ENCODE measurements at regions not wholly inside any gene's neighbourhood (a gene's known extent, or its start where the extent isn't known, plus 50 kb on each side); places are given as distances from the start of the nearest gene placed in this dataset.
"Not testable (repeated sequence)": the region's sequence is repeated elsewhere in the genome, so short reads cannot be mapped to it uniquely, and the experiment has no call there.

DNA sequence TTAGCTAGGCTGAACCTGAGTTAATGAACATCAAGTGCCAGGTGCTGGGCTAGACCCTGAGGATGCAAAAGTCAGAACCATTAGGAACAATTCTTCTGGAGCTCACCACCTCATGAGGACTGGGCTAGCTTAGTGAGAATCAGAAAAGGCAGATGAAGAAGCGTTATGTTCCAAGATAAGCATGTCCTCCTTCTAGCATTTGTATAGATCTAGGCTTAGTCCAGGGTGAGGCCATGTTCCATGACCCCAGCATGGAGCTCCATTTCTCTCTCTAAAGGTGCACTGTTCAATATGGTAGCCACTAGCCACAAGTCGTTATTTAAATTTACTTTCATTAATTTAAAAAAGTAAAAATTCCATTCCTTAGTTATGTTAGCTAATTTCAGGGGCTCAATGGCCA is 365.3 kb upstream of the CCL2 start:
- DNase-seq (ENCODE audit: low read depth, low spot score), result no peak

DNA sequence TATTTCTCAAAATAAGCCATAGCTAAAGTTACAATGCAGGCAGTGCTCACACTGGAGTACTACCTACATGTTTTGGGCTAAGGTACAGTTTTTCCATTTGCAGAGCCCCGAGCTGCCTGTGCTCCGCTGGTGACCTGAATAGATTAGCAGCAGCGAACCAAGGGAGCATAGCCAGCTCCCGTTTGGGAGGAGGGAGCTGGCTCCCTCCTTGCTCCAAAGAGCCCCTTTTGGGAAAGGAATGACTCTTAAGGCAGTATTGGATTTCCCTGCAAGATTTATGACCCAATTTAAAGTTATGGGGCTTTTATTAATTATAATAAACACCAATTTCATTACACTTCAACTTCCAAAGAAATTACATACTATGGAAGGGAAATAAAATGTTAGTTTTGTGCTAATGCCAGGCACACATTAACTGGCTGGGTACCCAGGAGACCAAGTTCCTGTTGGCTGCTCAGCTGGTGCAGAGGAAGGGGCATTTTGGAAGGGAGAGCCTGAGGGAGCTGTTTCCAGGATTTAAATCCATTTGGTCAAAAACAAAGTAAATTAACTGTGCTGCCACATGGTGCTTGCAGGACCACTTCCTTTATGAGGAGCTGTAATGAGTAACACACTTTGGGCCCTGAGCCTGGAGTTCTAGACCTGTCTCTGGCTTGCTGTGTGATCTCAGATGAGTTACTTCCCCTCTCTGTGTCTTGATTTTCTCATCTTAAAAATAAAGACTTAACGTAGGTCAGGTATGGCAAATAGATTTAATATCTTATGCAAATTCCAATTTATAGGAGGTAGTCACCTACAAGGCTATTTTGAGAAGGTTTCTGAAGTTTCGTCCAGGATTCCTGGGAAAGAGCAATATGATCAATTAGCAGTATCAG is 362.1 kb upstream of the CCL2 start:
- DNase-seq (ENCODE audit: low read depth, low spot score), result no peak

DNA sequence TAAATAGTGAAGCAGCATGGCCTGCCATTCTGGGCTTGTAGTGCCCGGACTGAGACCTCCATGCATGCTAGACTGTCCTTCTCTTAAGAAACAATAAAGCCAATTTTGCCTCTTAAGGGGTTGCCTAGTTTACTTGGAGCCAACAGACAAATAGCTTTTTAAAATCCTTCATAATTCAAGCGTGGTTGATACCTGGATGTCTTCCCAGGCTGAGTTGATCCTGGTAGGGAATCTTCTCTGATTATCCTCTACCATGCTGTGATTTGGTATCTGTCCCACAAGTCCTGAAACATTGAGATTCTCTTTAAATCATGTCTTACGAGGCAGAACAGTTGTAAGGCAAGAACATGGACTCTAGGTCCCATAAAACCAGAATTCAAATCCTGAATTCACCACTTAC is 359.6 kb upstream of the CCL2 start:
- no peak for DNase-seq (ENCODE audit: low read depth, low spot score)

DNA sequence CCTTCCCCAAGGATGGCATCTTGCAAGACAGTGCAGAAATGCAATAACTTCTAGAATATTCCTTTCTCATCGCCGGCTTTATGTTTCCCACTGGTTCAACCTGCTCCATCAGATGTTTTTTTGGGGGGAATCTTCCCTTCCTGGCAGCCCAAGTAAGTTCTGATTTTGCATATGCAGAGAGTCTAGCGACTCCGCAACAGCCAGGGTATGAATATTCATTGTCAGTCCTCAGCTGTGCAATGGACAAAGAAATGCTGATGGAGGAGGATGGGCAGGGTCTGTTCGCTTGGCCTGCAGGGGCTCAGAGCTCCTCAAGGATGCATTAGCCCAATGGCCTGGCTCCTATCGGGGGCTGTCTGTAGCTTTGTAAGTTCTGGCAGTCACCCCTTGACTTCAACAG is 358.8 kb upstream of the CCL2 start:
- no peak for DNase-seq (ENCODE audit: low read depth, low spot score)

DNA sequence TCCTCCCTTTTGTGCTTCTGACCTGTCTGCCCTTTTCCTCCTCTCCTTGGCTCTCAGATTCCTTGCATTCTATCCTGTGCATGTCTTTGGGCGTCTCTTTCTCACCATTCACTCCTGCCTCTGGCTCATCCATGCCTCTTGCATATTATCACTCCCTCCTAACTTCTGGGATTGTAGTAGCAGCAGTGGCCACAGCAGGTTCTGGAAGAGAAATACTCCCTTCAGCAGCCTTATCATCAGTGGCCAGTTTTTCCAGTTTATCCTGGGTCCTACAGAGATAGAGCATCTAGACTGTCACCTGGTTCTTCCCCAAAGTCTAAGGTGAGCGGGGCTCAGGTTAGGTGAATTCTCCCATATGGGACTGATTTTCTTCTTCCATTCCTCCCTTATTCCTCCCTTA is 354.0 kb upstream of the CCL2 start:
- DNase-seq (ENCODE audit: low read depth, low spot score), result no peak

DNA sequence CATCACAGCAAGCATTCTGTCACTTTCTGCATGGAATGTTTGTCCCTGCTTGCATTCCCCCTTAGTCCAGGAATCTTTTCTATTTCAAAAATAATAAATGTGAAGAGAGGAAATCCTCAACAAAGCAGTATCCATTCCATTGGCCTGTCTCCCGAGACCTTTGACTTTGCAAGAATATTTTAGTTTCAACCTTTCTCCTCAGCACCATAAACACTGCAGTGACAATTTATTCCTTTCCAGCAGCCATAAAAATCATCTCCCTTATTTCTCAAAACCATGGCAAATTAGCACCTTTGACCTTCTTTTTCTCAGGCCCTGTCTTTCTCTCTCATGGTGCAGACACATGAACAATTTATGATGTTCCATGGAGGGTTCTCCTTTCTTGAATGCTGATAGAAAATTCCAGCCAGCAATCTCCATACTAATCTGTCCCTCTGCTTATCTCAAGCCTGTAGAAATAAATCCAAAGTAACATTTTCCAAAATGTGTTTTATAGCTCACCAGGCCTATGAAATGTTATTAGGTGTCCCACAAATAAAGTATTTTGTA is 352.1 kb upstream of the CCL2 start:
- DNase-seq (ENCODE audit: low read depth, low spot score), result no peak

DNA sequence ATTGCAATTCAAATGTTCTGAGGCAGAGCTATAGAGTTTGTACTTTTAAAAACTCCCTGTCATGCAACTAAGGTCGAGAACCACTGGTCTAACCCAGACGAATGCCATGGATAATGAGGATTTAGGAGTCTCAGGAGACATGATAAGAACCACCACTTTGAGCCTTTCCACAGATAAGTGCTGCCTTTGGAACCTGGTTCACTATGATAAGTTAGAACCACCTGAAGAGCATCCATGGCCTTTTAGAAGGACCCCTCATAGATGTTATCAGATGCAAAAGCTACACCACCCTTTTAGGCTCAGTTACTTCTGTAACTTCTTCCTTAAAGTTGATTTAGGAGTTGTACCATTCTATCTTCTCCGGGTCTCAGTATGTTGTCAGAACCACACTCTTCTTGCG is 350.6 kb upstream of the CCL2 start:
- DNase-seq (ENCODE audit: low read depth, low spot score), result no peak

DNA sequence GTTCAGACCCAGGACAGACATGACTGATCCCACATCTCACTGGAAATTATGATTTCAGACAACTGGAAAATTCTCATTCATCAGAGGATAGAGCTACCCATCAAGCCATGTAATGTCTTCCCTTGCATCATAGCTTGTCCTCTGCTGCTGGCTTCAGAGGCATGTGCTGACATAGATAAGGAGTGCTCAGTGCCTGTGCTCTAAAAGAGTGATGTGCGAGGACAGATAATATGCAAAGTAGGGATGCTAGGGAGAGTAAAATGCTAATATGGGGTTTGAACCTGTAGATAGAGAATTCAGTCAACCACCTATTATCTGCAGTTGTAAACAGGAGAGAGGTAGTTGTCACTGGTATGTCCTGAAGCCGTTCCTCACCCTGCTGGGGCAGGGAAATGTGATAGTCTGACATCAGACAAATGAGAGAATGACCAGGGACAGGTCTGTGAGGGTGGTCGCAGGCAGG is 349.7 kb upstream of the CCL2 start:
- DNase-seq (ENCODE audit: low read depth, low spot score), result no peak

DNA sequence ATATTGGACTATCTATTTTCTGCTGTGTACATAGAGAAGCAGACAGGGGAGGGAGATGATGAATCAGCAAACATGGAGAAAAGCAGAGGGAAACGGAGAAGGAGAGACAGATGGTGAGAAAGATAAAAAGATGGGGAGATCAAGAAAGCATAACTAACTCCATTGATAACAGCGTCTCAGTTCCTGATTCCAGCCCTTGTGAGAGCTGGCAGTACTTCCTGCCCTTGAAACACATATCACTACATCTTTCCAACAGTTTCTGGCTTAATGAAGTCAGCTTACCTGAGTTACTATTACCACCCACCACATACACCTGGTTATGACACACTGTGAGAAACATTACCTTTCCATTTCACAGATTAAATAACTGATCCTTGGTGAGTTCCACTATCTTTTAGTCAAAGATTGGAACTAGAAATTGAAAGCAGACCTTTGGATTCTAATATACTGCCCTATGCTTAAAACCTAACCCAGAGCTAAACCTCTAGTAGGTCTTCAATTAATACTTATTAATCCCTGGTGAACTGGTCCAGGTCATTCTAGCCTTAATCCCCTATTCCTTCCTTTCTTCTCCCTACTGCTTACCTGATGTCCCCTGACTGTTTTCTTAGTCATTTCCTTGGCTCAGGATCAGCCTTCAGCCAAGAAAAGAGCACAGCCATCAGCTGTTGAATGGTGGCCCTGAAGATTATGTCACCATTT is 346.6 kb upstream of the CCL2 start:
- DNase-seq (ENCODE audit: low read depth, low spot score), result no peak

DNA sequence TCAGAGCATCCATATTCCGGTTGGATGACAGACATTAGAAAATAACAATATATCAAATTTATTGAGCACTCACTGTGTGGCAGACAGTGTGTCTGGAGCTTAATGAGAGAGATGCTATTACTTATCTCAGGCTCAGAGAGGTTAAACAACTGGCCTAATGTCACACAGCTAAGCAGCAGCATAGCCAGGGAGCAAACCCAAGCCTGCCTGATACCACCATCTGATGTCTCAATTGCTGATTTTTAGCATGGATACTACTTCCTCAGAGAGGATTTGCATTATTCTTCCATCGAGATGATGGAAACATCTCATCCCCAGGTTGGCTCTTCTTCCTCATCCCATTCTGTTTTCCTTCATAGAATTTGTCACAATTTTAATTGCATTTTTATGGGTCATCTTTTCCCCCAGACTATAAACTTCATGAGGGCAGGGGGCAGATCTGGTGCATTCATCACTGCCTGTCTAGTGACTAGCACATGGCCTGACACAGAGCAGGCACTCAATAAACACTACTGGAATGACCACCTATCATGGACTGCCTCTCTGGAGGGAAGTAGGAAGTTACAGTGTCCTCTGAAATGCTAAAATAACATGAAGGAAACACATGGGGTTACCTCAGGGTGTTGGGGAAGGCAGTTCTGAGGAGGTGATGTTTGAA is 344.8 kb upstream of the CCL2 start:
- no peak for DNase-seq (ENCODE audit: low read depth, low spot score)

DNA sequence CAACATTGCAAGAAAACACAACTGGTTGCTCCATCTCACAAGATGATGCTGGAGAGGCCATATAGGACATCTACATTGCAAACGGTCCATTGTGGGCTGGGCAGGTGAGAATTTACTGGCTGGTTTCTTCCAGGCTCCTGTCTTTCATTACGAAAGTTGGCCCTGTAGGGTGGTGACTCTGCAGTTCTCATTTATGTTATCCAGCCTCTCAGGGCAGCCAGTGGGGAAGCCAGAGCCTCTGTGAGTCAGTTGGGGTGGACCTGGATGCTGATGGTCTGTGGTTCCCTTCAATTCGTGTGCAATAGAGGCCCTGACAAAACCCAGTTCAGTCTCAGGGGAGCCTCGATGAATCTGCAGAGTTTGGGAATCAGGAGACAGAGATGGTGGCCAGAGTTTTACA is 341.0 kb upstream of the CCL2 start:
- no peak for DNase-seq (ENCODE audit: low read depth, low spot score)

DNA sequence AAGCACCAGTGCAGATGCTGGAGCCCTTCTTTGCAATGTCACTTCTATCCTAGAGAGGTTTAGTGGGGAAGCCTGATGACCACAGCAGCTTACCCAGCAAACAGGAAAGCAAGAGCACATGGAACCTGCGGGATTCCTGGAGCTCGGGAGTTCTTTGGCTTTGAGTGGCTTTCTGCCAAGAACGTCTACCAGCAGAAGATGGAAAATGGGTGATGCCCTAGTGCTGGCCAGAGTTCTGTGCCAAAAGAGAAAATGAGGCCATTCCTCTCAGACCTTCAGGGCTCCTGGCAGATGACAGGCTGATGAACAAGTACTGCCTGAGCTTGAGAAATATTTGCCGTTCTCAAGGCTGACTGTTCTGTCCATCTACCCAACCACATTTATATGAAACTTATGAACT is 332.1 kb upstream of the CCL2 start:
- no peak for DNase-seq (ENCODE audit: low read depth, low spot score)

DNA sequence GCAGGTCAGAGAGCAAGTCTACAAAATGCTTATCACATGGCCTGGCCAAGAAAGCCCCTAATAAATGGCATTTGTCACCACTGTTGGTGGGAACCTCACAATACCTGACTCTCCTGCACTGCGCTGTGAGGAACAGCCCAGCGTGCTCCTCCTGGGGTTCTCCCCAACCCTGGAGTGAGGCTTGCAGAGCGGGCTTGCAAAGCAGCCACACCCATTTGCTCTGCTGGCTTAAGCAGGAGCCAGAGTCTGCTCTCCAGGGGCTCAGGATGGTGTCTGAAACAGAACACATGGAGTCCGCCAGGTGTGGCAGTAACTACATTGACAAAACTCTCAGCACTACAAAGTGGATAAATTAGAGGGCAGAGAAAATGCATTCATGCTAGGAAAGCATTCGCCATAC is 331.0 kb upstream of the CCL2 start:
- DNase-seq (ENCODE audit: low read depth, low spot score), result no peak

DNA sequence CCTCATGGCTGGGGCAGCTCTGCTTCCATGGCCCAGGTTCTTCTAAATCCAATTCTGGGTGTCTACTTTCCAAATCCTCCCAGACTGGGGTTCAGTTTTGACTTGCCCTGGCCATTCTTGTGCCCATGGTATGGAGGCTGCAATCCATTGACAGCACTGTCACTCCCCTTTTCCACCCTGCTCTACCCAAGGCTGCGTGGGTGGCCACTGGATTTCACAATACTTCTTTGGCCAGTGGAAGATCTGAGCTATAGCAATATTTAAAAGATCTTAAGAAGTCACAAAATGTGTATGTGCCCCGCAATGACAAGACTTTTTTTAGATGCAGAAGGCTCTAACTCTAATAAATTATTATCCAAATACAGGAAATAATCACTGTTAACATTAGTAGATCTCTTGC is 329.4 kb upstream of the CCL2 start:
- DNase-seq (ENCODE audit: low read depth, low spot score), result no peak

DNA sequence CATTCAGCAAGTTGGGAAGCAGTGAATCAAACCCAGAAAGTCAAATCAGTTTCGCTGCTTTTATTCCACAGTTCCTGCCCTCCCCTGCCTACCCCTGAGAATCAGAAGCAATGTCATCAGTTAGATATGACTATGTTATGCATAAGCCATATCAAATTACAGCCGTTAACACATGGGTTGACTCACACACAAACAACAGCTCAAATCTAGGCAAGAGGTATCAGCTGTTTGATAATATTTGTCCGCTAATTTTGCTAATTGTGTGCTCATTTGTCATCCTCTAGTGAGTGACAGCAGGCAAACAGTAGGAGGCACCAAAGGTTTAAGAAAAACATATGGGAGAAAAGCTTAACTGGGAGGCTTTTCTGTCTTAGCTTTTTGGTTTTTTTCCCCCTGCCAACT is 327.4 kb upstream of the CCL2 start:
- DNase-seq (ENCODE audit: low read depth, low spot score), result no peak

DNA sequence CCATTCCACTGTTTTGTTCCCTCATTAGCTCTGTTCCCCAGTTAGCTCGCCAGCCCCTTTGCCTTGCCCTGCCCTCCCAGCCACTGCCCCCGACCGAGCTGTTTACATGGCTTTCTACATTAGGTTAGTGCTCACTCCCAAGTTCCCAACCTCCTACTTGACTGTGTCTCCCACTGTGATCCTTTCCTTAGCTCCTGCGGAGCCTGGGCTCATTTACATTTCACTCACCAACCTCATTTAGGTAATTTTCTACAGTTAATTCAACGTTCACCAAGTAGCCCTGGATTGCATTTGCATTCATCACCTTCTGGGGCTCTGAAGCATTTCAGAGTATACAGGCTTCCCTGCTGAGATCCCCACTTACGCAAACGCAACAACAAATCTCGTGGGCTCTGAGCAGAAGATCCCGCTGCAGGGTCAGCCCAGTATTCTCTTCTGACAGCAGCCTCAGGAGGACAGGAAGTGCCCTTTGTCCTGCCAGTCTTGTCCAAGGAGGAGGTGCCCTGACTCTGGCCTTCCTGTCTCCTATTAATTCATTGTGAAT is 325.8 kb upstream of the CCL2 start:
- no peak for DNase-seq (ENCODE audit: low read depth, low spot score)

DNA sequence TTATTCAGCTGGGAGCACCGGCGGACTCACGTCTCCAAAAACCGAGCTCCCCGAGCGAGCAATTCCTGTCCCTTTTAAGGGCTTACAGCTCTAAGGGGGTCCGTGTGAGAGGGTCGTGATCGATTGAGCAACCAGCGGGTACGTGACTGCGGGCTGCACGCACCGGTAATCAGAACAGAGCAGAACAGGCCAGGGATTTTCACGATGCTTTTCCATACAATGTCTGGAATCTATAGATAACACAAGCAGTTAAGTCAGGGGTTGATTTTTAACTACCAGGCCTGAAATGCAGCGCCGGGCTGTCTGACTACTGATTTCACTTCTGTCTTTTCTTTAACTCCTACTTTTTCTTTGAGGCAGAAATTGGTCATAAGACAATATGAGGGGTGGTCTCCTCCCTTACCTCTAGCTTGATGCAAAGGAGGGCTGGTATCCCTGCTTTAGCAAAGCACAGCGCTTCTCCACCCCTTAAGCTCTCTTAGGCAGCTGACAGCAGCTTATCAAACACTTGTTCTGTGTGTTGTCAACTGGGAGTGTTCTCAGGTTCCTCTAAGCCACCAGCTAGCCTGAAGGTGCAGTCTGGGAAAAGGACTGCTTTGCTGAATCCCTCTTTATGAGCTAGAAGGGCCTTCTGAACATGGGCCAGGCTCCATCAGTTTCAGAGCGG is 323.8 kb upstream of the CCL2 start:
- not testable (repeated sequence) for DNase-seq (ENCODE audit: low read depth, low spot score)

DNA sequence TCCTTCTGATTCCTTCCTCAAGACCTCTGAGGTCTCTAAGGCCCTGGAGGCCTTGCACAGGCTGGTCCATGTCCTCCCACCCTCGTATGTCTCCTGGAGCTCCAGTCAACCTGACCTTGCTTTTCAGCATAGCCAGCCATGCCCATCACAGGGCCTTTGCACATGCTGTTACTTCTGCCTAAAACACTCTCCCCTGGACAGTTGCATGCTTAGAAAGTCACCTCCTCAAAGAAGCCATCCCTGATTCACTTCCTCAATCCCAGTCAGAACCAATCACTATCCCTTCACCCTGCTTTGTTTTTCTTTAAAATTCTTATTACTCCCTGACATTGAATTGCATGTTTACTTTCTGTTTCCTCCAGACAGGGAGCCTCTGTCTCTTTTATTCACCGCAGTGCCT is 322.1 kb upstream of the CCL2 start:
- DNase-seq (ENCODE audit: low read depth, low spot score), result no peak

DNA sequence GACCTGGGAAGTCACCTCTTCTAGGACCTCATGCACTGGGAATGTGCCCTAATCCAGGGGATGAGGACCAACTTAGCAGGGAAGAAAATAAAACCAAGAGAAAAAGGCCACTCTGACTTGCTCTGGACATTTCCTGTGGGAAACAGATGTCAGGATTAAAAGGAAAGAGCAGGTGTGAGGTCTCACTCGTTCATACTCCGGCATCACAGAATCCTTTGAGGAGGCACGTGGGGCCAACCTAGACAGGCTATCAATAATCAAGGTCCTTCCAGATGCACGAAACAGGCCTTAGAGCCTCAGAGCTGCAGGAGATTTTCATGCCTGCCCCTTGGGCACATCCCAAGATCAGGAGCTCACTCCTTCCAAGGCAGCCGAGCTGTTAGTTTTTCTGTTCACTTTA is 321.5 kb upstream of the CCL2 start:
- DNase-seq (ENCODE audit: low read depth, low spot score), result no peak

DNA sequence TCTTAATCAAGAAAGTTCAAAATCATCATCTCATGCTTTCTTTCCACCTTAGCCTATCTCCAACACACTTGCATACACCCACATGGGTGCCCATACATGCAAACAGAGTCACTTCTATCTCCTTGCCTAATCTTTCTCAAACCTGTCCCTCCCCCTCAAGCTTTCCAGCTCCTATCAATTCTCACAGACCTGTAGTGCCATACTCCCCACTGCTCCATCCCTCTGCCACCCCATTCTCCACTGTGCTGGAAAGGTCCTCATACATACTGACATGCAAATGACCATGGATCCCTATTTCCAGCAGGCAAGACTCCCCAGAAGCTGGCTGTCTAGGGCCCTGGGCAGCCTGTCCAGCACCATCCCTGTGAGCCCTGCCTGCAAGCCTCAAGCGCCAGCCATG is 320.4 kb upstream of the CCL2 start:
- no peak for DNase-seq (ENCODE audit: low read depth, low spot score)

DNA sequence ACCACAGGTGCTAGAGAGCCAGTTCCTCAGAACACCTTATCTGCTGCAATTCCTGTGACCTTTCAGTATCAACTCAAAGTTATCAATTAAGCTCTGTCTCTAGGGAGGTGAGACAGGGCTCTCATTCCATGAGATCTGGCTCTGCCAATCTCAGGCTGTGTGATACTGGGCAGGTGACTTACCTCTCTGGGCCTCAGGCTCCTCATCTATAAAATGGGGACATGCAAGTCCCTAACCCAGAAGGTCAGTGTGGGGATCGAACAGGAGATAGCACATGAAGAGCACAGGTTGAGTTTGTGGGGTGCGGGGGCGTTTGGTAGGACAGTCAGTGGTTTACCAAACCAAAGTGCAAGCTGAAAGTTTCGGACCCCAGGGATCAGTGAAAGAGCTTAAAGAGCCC is 319.3 kb upstream of the CCL2 start:
- DNase-seq (ENCODE audit: low read depth, low spot score), result no peak

Data from pulmonary artery endothelial cell (primary cell).